ENCODE measurements at regions not wholly inside any gene's neighbourhood (a gene's known extent, or its start where the extent isn't known, plus 50 kb on each side); places are given as distances from the start of the nearest gene placed in this dataset.

GRCh38 chr17:54524501-54524900, 376.2 kb upstream of the TOM1L1 start:
- H3K36me3 ChIP-seq = no peaks in the 10 kb centered on the region
- 77 to 84% (median 81%) methylated on average over 2 of the region's 2 CpGs for whole genome bisulfite sequencing, 5 donors
- TF ChIP-seq CTCF (IDR thresholded peaks at IDR 0.05) = no peak
- no peak for TF ChIP-seq EP300 (IDR thresholded peaks at IDR 0.05)
- no peak for TF ChIP-seq POLR2A (IDR thresholded peaks at IDR 0.05)
- no peak for TF ChIP-seq POLR2AphosphoS5 (IDR thresholded peaks at IDR 0.05)

GRCh38 chr17:54527941-54528340, 372.7 kb upstream of the TOM1L1 start:
- Histone ChIP-seq H3K36me3 (no peaks in the 10 kb centered on the region), H3K4me3 (no peak overlapping the region), H3K27ac (no peak overlapping the region), H3K27me3 (no peaks in the 10 kb centered on the region), H3K9me3 (no peaks in the 10 kb centered on the region), H3K4me1 (no peaks in the 10 kb centered on the region)
- DNase-seq = no peak
- TF ChIP-seq EP300 (IDR thresholded peaks at IDR 0.05) (no peak), POLR2AphosphoS5 (IDR thresholded peaks at IDR 0.05) (no peak), CTCF (IDR thresholded peaks at IDR 0.05) (no peak), POLR2A (IDR thresholded peaks at IDR 0.05) (no peak)
- 64 to 95% (median 88%) methylated on average over 2 of the region's 2 CpGs for WGBS, 5 donors
- intact Hi-C loops (cut with DNase I; ENCODE audit: low total_unique reads) = no loop called here

More at GRCh38 chr17:54524501-54524900, 376.2 kb upstream of the TOM1L1 start:
- no peak for DNase-seq
- intact Hi-C loops (cut with DNase I; ENCODE audit: low total_unique reads) = no loop called here
- Histone ChIP-seq H3K27me3 (no peaks in the 10 kb centered on the region), H3K4me1 (no peaks in the 10 kb centered on the region), H3K9me3 (no peaks in the 10 kb centered on the region), H3K27ac (no peak overlapping the region), H3K4me3 (no peak overlapping the region)

GRCh38 chr17:54530398-54530797, 370.3 kb upstream of the TOM1L1 start:
- TF ChIP-seq CTCF (IDR thresholded peaks at IDR 0.05) (no peak), POLR2AphosphoS5 (IDR thresholded peaks at IDR 0.05) (no peak), EP300 (IDR thresholded peaks at IDR 0.05) (no peak), POLR2A (IDR thresholded peaks at IDR 0.05) (no peak)
- Histone ChIP-seq H3K4me1 (no peaks in the 10 kb centered on the region), H3K4me3 (no peak overlapping the region), H3K9me3 (no peaks in the 10 kb centered on the region), H3K36me3 (no peaks in the 10 kb centered on the region), H3K27ac (no peak overlapping the region), H3K27me3 (no peaks in the 10 kb centered on the region)
- DNase-seq = no peak
- WGBS, 5 donors = 27 to 57% (median 44%) methylated on average over 3 of the region's 3 CpGs
- intact Hi-C loops (cut with DNase I; ENCODE audit: low total_unique reads) = no loop called here

- Histone ChIP-seq H3K4me3 (no peak overlapping the region), H3K36me3 (no peaks in the 10 kb centered on the region), H3K27ac (no peak overlapping the region), H3K4me1 (no peaks in the 10 kb centered on the region), H3K9me3 (peaks cover 0 to 8% (median 4%) of the 10 kb centered on the region in 4 donors), H3K27me3 (no peaks in the 10 kb centered on the region)
- intact Hi-C loops (cut with DNase I; ENCODE audit: low total_unique reads) = no loop called here
- no peak for DNase-seq
- 89 to 95% (median 94%) methylated on average over 4 of the region's 4 CpGs for WGBS, 5 donors
- TF ChIP-seq POLR2A (IDR thresholded peaks at IDR 0.05) (no peak), CTCF (IDR thresholded peaks at IDR 0.05) (no peak)
Measured at GRCh38 chr17:54536306-54536705, 364.3 kb upstream of the TOM1L1 start.

Measured in stomach (tissue), 8 donors.